ENCODE measurements at regions not wholly inside any gene's neighbourhood (a gene's known extent, or its start where the extent isn't known, plus 50 kb on each side); places are given as distances from the start of the nearest gene placed in this dataset.

DNA sequence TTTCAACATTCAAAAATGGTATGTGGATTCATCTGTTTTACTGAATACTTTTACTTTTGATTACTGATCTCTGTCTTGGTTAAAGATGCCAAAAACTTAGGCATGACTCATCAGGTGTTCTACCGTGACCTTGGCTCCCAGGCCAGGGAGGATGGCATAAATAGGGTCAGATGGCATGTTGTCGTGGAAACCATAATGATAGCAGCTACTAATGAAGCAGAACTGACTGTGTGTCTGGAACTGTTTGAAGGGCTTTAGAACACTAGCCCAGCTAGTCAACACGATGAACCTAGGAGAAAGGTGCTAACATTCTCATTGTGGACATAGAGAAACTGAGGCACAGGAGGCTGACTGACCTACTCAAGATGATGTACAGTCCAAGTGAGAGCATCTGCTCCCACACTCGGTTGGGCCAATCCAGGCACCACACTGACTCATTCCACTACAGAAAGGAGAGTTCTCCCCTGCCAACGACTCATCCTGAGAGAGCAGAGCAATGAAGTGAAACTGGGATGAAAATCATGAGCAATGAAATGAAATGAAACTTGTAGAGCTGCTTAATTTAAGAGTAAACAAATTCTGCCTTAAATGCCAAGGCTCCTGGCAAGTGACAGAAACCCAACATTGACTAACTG is 116.0 kb downstream of the TENT4A start:
- Histone ChIP-seq H3K56ac (ENCODE audit: low read length) (no peak overlapping the region), H3K23ac (ENCODE audit: low read length) (no peak overlapping the region), H3K27ac (ENCODE audit: low read depth, low read length) (no peak overlapping the region), H3K36me3 (ENCODE audit: control insufficient read depth, insufficient read depth, low read length) (no peaks in the 10 kb centered on the region), H2BK15ac (replicated peaks; ENCODE audit: low read depth) (no peak overlapping the region), H2BK5ac (ENCODE audit: low read length) (no peak overlapping the region), H4K8ac (ENCODE audit: low read depth, low read length) (no peak overlapping the region), H3K79me1 (ENCODE audit: low read length) (no peaks in the 10 kb centered on the region), H2BK120ac (ENCODE audit: low read depth, low read length) (no peak overlapping the region), H3K9ac (ENCODE audit: low read length) (no peak overlapping the region), H3K18ac (ENCODE audit: low read length) (no peak overlapping the region), H2AK5ac (ENCODE audit: low read length) (no peak overlapping the region), H3K4ac (ENCODE audit: low read depth, low read length) (no peak overlapping the region), H3K4me2 (ENCODE audit: low read length) (no peak overlapping the region), H3K4me1 (ENCODE audit: control insufficient read depth, low read depth, low read length) (no peaks in the 10 kb centered on the region), H3K27me3 (ENCODE audit: insufficient read depth, low read length, poor library complexity) (no peaks in the 10 kb centered on the region), H3K79me2 (ENCODE audit: control insufficient read depth, insufficient read depth, low read length) (no peaks in the 10 kb centered on the region), H4K5ac (ENCODE audit: low read length) (no peak overlapping the region), H3K4me3 (ENCODE audit: low read length) (no peak overlapping the region)
- no peak for DNase-seq
- WGBS (ENCODE audit: extremely low coverage, insufficient coverage, low lambda C conversion rate) = no CpG with 5 or more reads among the region's 5 CpGs

DNA sequence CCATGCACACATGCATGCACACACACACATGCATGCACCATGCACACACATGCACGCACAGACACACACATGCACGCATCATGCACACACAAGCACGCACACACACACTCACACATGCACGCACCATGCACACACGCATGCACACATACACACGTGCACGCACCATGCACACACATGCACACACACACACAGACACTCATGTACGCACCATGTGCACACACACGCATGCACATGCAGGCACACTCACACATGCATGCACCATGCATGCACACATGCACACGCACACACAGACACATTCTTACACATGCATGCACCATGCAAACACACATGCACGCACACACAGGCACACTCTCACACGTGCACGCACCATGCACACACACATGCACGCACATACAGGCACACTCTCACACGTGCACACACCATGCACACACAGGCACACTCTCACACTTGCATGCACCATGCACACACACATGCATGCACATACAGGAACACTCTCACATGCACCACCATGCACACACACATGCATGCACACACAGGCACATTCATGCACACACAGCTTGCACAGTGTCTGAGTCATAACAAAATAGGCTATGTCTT is 117.5 kb downstream of the TENT4A start:
- H3K23ac ChIP-seq (ENCODE audit: low read length) = peak overlapping the region; percentile 29
- H3K4me3 ChIP-seq (ENCODE audit: low read length) = peak overlapping the region; percentile 8
- no peak overlapping the region for H3K56ac ChIP-seq (ENCODE audit: low read length)
- H3K27ac ChIP-seq (ENCODE audit: low read depth, low read length) = no peak overlapping the region
- no peak overlapping the region for H2BK15ac ChIP-seq (replicated peaks; ENCODE audit: low read depth)
- no peak overlapping the region for H3K4ac ChIP-seq (ENCODE audit: low read depth, low read length)
- H2AK5ac ChIP-seq (ENCODE audit: low read length) = no peak overlapping the region
- no peak overlapping the region for H3K9ac ChIP-seq (ENCODE audit: low read length)
- no peaks in the 10 kb centered on the region for H3K4me1 ChIP-seq (ENCODE audit: control insufficient read depth, low read depth, low read length)
- H4K5ac ChIP-seq (ENCODE audit: low read length) = no peak overlapping the region
- no peak overlapping the region for H4K8ac ChIP-seq (ENCODE audit: low read depth, low read length)
- H3K27me3 ChIP-seq (ENCODE audit: insufficient read depth, low read length, poor library complexity) = no peaks in the 10 kb centered on the region
- no peaks in the 10 kb centered on the region for H3K79me2 ChIP-seq (ENCODE audit: control insufficient read depth, insufficient read depth, low read length)
- WGBS (ENCODE audit: extremely low coverage, insufficient coverage, low lambda C conversion rate) = no CpG with 5 or more reads among the region's 15 CpGs
- no peaks in the 10 kb centered on the region for H3K79me1 ChIP-seq (ENCODE audit: low read length)
- H3K36me3 ChIP-seq (ENCODE audit: control insufficient read depth, insufficient read depth, low read length) = no peaks in the 10 kb centered on the region
- H3K4me2 ChIP-seq (ENCODE audit: low read length) = no peak overlapping the region
- H2BK5ac ChIP-seq (ENCODE audit: low read length) = no peak overlapping the region
- no peak for DNase-seq
- H3K18ac ChIP-seq (ENCODE audit: low read length) = no peak overlapping the region
- H2BK120ac ChIP-seq (ENCODE audit: low read depth, low read length) = no peak overlapping the region

DNA sequence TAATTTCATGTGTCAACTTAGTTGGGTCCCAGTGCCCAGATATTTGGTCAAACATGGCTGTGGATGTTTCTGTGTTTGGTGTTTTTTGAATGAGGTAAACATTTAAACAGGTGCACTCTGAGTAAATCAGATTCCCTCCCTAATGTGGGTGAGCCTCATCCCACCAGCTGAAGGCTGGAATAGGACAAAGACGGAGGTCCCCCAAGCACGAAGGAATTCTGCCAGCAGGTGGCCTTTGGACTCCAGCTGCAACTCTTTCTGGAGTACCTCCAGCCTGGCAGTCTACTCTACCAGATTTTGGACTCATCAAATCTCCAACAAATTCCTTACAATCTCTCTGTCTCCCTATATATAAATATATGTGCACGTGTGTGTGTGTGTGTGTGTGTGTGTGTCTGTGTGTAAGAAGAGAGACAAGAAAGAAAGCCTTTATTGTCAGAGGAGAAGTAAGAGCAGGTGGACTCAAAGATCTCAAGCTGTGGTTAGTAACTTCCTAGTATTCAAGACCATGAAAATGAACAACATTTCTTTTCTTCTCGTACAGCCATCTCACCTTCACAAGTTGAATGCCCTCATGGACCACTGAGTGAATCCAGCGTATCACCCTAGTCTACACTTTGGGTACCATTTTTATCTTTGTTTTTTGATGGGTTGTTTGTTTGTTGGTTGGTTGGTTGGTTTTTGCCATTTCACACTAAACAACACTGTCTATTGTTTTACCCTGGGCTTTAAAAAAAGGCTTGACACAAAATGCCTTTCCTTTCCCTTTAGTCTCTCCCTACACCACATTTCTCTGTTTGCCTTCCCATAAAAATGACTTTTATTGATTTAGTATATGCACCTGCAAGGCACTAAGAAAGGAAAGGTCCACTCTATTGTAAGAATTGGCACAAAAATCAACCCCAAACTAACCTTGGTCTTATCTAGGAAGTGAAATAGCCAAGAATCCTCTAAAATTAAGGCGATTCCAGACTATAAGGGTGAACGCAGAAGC is 118.7 kb downstream of the TENT4A start:
- Histone ChIP-seq H3K36me3 (ENCODE audit: control insufficient read depth, insufficient read depth, low read length) (no peaks in the 10 kb centered on the region), H3K4me2 (ENCODE audit: low read length) (no peak overlapping the region), H3K56ac (ENCODE audit: low read length) (no peak overlapping the region), H3K4ac (ENCODE audit: low read depth, low read length) (no peak overlapping the region), H3K23ac (ENCODE audit: low read length) (no peak overlapping the region), H3K27ac (ENCODE audit: low read depth, low read length) (no peak overlapping the region), H4K5ac (ENCODE audit: low read length) (no peak overlapping the region), H2BK5ac (ENCODE audit: low read length) (no peak overlapping the region), H3K4me3 (ENCODE audit: low read length) (no peak overlapping the region), H3K79me2 (ENCODE audit: control insufficient read depth, insufficient read depth, low read length) (no peaks in the 10 kb centered on the region), H2BK120ac (ENCODE audit: low read depth, low read length) (no peak overlapping the region), H2AK5ac (ENCODE audit: low read length) (no peak overlapping the region), H4K8ac (ENCODE audit: low read depth, low read length) (no peak overlapping the region), H2BK15ac (replicated peaks; ENCODE audit: low read depth) (no peak overlapping the region), H3K79me1 (ENCODE audit: low read length) (no peaks in the 10 kb centered on the region), H3K9ac (ENCODE audit: low read length) (no peak overlapping the region), H3K27me3 (ENCODE audit: insufficient read depth, low read length, poor library complexity) (no peaks in the 10 kb centered on the region), H3K4me1 (ENCODE audit: control insufficient read depth, low read depth, low read length) (no peaks in the 10 kb centered on the region), H3K18ac (ENCODE audit: low read length) (no peak overlapping the region)
- DNase-seq = no peak
- no CpG with 5 or more reads among the region's 7 CpGs for WGBS (ENCODE audit: extremely low coverage, insufficient coverage, low lambda C conversion rate)

DNA sequence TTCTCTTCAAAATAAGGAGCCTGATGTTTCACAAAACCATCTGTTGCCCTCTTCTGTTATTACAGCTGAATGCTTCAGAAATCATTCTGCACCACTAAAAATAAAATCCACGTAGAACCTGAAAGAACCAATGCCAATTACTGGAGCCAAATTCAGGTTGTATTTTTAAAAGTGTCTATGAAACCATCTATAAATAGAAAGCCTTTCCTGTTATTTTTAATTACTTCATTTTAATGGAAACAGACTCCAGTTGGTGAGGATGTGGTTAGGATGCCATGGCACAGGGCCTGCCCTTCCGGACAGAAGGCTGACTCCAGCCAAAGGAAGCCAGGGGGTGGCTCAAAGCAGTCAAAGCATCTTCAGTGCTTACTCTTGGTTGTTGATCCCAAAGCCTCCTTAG is 119.8 kb downstream of the TENT4A start:
- H3K23ac ChIP-seq (ENCODE audit: low read length) = no peak overlapping the region
- H3K4ac ChIP-seq (ENCODE audit: low read depth, low read length) = no peak overlapping the region
- no peak overlapping the region for H3K4me3 ChIP-seq (ENCODE audit: low read length)
- H2BK15ac ChIP-seq (replicated peaks; ENCODE audit: low read depth) = no peak overlapping the region
- no peak for DNase-seq
- H3K36me3 ChIP-seq (ENCODE audit: control insufficient read depth, insufficient read depth, low read length) = no peaks in the 10 kb centered on the region
- H3K27me3 ChIP-seq (ENCODE audit: insufficient read depth, low read length, poor library complexity) = no peaks in the 10 kb centered on the region
- H3K56ac ChIP-seq (ENCODE audit: low read length) = no peak overlapping the region
- no peak overlapping the region for H2BK120ac ChIP-seq (ENCODE audit: low read depth, low read length)
- no peak overlapping the region for H4K8ac ChIP-seq (ENCODE audit: low read depth, low read length)
- WGBS (ENCODE audit: extremely low coverage, insufficient coverage, low lambda C conversion rate) = no CpG with 5 or more reads among the region's 2 CpGs
- H4K5ac ChIP-seq (ENCODE audit: low read length) = no peak overlapping the region
- no peak overlapping the region for H3K27ac ChIP-seq (ENCODE audit: low read depth, low read length)
- no peaks in the 10 kb centered on the region for H3K79me2 ChIP-seq (ENCODE audit: control insufficient read depth, insufficient read depth, low read length)
- no peaks in the 10 kb centered on the region for H3K4me1 ChIP-seq (ENCODE audit: control insufficient read depth, low read depth, low read length)
- no peak overlapping the region for H3K9ac ChIP-seq (ENCODE audit: low read length)
- H3K79me1 ChIP-seq (ENCODE audit: low read length) = no peaks in the 10 kb centered on the region
- no peak overlapping the region for H2AK5ac ChIP-seq (ENCODE audit: low read length)
- no peak overlapping the region for H2BK5ac ChIP-seq (ENCODE audit: low read length)
- no peak overlapping the region for H3K18ac ChIP-seq (ENCODE audit: low read length)
- no peak overlapping the region for H3K4me2 ChIP-seq (ENCODE audit: low read length)

DNA sequence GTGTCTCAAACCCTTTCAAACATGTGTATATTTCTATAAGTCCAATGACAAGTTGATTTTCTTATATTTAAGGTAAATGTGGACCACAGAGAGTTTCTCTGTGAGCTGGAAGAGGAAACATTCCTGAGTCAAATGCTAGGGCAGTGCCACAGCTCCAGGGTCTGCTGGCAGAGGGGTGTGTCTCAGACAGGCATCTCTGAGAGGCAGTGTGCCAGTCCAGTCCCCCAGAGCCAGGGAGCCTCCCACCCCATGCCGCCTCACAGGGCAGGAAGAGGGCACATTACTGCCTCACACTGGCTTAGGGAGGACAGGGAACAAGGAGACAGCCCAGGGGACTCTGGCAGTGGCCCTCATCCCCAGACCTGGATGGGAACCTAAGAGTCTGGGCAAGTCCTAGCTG is 120.2 kb downstream of the TENT4A start:
- Histone ChIP-seq H3K23ac (ENCODE audit: low read length) (no peak overlapping the region), H3K9ac (ENCODE audit: low read length) (no peak overlapping the region), H3K56ac (ENCODE audit: low read length) (no peak overlapping the region), H3K18ac (ENCODE audit: low read length) (no peak overlapping the region), H4K5ac (ENCODE audit: low read length) (no peak overlapping the region), H3K36me3 (ENCODE audit: control insufficient read depth, insufficient read depth, low read length) (no peaks in the 10 kb centered on the region), H4K8ac (ENCODE audit: low read depth, low read length) (no peak overlapping the region), H2BK5ac (ENCODE audit: low read length) (no peak overlapping the region), H2AK5ac (ENCODE audit: low read length) (no peak overlapping the region), H3K79me1 (ENCODE audit: low read length) (no peaks in the 10 kb centered on the region), H3K27me3 (ENCODE audit: insufficient read depth, low read length, poor library complexity) (no peaks in the 10 kb centered on the region), H3K4me2 (ENCODE audit: low read length) (no peak overlapping the region), H3K79me2 (ENCODE audit: control insufficient read depth, insufficient read depth, low read length) (no peaks in the 10 kb centered on the region), H2BK120ac (ENCODE audit: low read depth, low read length) (no peak overlapping the region), H3K4ac (ENCODE audit: low read depth, low read length) (no peak overlapping the region), H3K27ac (ENCODE audit: low read depth, low read length) (no peak overlapping the region), H3K4me1 (ENCODE audit: control insufficient read depth, low read depth, low read length) (no peaks in the 10 kb centered on the region), H2BK15ac (replicated peaks; ENCODE audit: low read depth) (no peak overlapping the region), H3K4me3 (ENCODE audit: low read length) (no peak overlapping the region)
- no CpG with 5 or more reads among the region's 1 CpG for WGBS (ENCODE audit: extremely low coverage, insufficient coverage, low lambda C conversion rate)
- no peak for DNase-seq

Data from mesendoderm (in vitro differentiated cells).